ENCODE measurements at regions not wholly inside any gene's neighbourhood (a gene's known extent, or its start where the extent isn't known, plus 50 kb on each side); places are given as distances from the start of the nearest gene placed in this dataset.
"Not testable (repeated sequence)": the region's sequence is repeated elsewhere in the genome, so short reads cannot be mapped to it uniquely, and the experiment has no call there.

GRCh38 chr7:127530148-127530547 is 55.2 kb downstream of the GCC1 start:
- DNase-seq (ENCODE audit: low read depth in 4 of 4, low spot score in 2 of 4), result no peak

- DNase-seq (ENCODE audit: low read depth in 4 of 4, low spot score in 2 of 4), result no peak
These were observed 57.8 kb downstream of the GCC1 start for GRCh38 chr7:127527561-127527960.

- no peak for DNase-seq (ENCODE audit: low read depth in 4 of 4, low spot score in 2 of 4)
These were observed 59.4 kb downstream of the GCC1 start for GRCh38 chr7:127525866-127526480.

GRCh38 chr7:127516320-127516719 is 69.1 kb downstream of the GCC1 start:
- DNase-seq (ENCODE audit: low read depth in 4 of 4, low spot score in 2 of 4), result no peak

GRCh38 chr7:127514499-127514898 is 70.9 kb downstream of the GCC1 start:
- no peak for DNase-seq (ENCODE audit: low read depth in 4 of 4, low spot score in 2 of 4)

GRCh38 chr7:127513311-127513710 is 72.1 kb downstream of the GCC1 start:
- no peak for DNase-seq (ENCODE audit: low read depth in 4 of 4, low spot score in 2 of 4)

- no peak for DNase-seq (ENCODE audit: low read depth in 4 of 4, low spot score in 2 of 4)
These were observed 72.7 kb downstream of the GCC1 start for GRCh38 chr7:127512663-127513062.

GRCh38 chr7:127504715-127505114 is 80.7 kb downstream of the GCC1 start:
- DNase-seq (ENCODE audit: low read depth in 4 of 4, low spot score in 2 of 4), result no peak

GRCh38 chr7:127501817-127502216 is 83.6 kb downstream of the GCC1 start:
- DNase-seq (ENCODE audit: low read depth in 4 of 4, low spot score in 2 of 4), result no peak

- no peak for DNase-seq (ENCODE audit: low read depth in 4 of 4, low spot score in 2 of 4)
These were observed 94.9 kb upstream of the ZNF800 start for GRCh38 chr7:127487381-127487780.

GRCh38 chr7:127486654-127487053 is 94.1 kb upstream of the ZNF800 start:
- DNase-seq (ENCODE audit: low read depth in 4 of 4, low spot score in 2 of 4), result no peak

GRCh38 chr7:127485482-127485881 is 93.0 kb upstream of the ZNF800 start:
- no peak for DNase-seq (ENCODE audit: low read depth in 4 of 4, low spot score in 2 of 4)

GRCh38 chr7:127484954-127485353 is 92.4 kb upstream of the ZNF800 start:
- DNase-seq (ENCODE audit: low read depth in 4 of 4, low spot score in 2 of 4), result no peak

GRCh38 chr7:127478461-127478860 is 86.0 kb upstream of the ZNF800 start:
- no peak for DNase-seq (ENCODE audit: low read depth in 4 of 4, low spot score in 2 of 4)

GRCh38 chr7:127478024-127478355 is 85.5 kb upstream of the ZNF800 start:
- no peak for DNase-seq (ENCODE audit: low read depth in 4 of 4, low spot score in 2 of 4)

GRCh38 chr7:127477295-127478023 is 85.0 kb upstream of the ZNF800 start:
- peak in 1 of 4 donors; percentile 6 for DNase-seq (ENCODE audit: low read depth in 4 of 4, low spot score in 2 of 4)

GRCh38 chr7:127476618-127477017 is 84.1 kb upstream of the ZNF800 start:
- no peak for DNase-seq (ENCODE audit: low read depth in 4 of 4, low spot score in 2 of 4)

GRCh38 chr7:127474457-127474856 is 81.9 kb upstream of the ZNF800 start:
- no peak for DNase-seq (ENCODE audit: low read depth in 4 of 4, low spot score in 2 of 4)

- DNase-seq (ENCODE audit: low read depth in 4 of 4, low spot score in 2 of 4), result no peak
These were observed 80.9 kb upstream of the ZNF800 start for GRCh38 chr7:127473409-127473808.

GRCh38 chr7:127460077-127460476 is 67.6 kb upstream of the ZNF800 start:
- no peak for DNase-seq (ENCODE audit: low read depth in 4 of 4, low spot score in 2 of 4)

- not testable (repeated sequence) for DNase-seq (ENCODE audit: low read depth in 4 of 4, low spot score in 2 of 4)
These were observed 58.8 kb upstream of the ZNF800 start for GRCh38 chr7:127451258-127451657.

- DNase-seq (ENCODE audit: low read depth in 4 of 4, low spot score in 2 of 4), result no peak
These were observed 56.1 kb upstream of the ZNF800 start for GRCh38 chr7:127448566-127448965.
